Upper lobe of right lung (tissue), 1 donor: ENCODE measurements at regions not wholly inside any gene's neighbourhood (a gene's known extent, or its start where the extent isn't known, plus 50 kb on each side); places are given as distances from the start of the nearest gene placed in this dataset.

Source experiments
- ATAC-seq: fragments of 200-7000 bp; cut with Tn5 transposase; one replicate; pipeline ENCODE4 v1.9.1; 2020; ENCODE audit warnings: mild to moderate bottlenecking, moderate library complexity
- DNase-seq: peaks from one replicate; pipeline ENCODE4 v3.0.0-alpha.2; 2020
- H3K27ac ChIP-seq: fragments of 200-600 bp; one replicate; pipeline ENCODE4 v1.8.0; 2022
- H3K27me3 ChIP-seq: fragments of 200-600 bp; one replicate; pipeline ENCODE4 v1.8.0; 2022; ENCODE audit warnings: mild to moderate bottlenecking
- H3K36me3 ChIP-seq: fragments of 200-600 bp; one replicate; pipeline ENCODE4 v1.8.0; 2022
- H3K4me1 ChIP-seq: fragments of 200-600 bp; one replicate; pipeline ENCODE4 v1.8.0; 2022
- H3K4me3 ChIP-seq: fragments of 200-600 bp; one replicate; pipeline ENCODE4 v1.8.0; 2022; ENCODE audit warnings: mild to moderate bottlenecking
- H3K9me3 ChIP-seq: fragments of 200-600 bp; one replicate; pipeline ENCODE4 v1.8.0; 2022
- intact Hi-C: fragments of 100-400 bp; cut with DNase I; formaldehyde crosslinking; loops from one replicate; pipeline ENCODE4 v1.11.0; 2022
- TF ChIP-seq, protein P1 (sequence below): fragments of 200-600 bp; IDR thresholded peaks from one replicate; pipeline ENCODE4 v1.8.0; 2022; ENCODE audit warnings: antibody characterized with exemption
- donor health status: DM: no; HTN: yes; CAD: no; lungs with severe emphysema.

DNA sequence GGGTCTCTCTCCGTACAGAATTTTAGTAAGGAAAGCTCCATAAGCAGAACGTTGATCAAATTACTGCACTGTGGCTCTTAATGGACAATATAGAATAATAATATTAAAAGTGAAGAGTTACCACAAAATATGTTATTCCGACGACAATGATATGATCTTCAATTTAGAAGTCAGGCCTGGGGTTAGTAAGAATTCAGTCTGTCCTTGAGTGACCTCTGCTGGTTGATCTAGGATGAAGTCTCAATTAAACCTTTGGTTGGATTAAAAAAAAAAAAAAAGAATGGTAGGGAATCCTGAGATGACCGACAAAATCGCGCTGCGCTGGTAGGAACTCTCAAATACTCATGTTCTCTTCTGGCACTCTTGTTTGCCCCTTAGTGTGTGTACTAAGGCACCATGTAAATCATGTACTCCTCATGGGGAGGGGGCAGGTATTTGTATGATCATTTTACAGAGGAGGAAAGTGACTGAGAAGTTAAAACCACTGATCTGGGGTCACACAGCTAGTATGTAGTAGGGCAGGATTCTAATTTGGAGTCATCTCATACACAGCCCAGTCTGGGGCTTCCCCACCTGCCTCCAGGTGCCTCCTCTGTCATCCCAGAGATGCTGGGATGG lies 161.3 kb upstream of the NPVF start:
- no peak overlapping the region for H3K4me3 ChIP-seq
- no peaks in the 10 kb centered on the region for H3K27me3 ChIP-seq
- no peak overlapping the region for H3K27ac ChIP-seq
- DNase-seq, result no peak
- no peaks in the 10 kb centered on the region for H3K9me3 ChIP-seq
- TF ChIP-seq, protein P1, sequence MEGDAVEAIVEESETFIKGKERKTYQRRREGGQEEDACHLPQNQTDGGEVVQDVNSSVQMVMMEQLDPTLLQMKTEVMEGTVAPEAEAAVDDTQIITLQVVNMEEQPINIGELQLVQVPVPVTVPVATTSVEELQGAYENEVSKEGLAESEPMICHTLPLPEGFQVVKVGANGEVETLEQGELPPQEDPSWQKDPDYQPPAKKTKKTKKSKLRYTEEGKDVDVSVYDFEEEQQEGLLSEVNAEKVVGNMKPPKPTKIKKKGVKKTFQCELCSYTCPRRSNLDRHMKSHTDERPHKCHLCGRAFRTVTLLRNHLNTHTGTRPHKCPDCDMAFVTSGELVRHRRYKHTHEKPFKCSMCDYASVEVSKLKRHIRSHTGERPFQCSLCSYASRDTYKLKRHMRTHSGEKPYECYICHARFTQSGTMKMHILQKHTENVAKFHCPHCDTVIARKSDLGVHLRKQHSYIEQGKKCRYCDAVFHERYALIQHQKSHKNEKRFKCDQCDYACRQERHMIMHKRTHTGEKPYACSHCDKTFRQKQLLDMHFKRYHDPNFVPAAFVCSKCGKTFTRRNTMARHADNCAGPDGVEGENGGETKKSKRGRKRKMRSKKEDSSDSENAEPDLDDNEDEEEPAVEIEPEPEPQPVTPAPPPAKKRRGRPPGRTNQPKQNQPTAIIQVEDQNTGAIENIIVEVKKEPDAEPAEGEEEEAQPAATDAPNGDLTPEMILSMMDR, result peak; percentile 46
- intact Hi-C loops, result loop anchor here (5.0 kb wide), 3 partner anchors 132 to 463 kb away; no protein-coding TSS in a partner anchor
- H3K4me1 ChIP-seq, result no peaks in the 10 kb centered on the region
- no peaks in the 10 kb centered on the region for H3K36me3 ChIP-seq
- ATAC-seq, result peak; percentile 24

DNA sequence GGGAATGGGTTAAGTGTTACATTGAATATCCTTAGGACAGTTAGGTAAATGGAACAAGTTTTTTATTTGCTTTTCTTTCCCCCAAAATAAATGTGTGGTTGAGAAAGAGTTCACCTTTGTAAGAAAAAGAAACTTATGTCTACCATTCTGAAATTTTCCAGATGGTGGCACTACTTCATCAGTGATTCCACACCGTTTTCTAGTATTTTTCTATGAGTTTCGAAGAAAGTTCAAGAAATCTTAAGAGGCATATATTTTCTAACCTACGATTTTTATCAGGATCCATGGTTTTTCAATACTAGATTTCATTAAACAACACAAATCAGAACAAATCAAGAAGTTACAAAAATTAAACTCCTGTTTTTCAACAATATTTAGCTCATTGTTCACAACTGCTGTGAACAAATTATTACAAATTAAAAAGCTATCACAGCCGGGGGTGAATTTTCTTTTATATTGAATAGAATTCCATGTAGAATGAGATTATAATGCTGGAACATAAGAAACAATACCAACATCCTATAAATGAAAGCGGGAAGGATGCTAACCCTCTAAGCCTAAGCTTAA lies 163.1 kb upstream of the NPVF start:
- H3K27me3 ChIP-seq, result no peaks in the 10 kb centered on the region
- no peaks in the 10 kb centered on the region for H3K36me3 ChIP-seq
- no peaks in the 10 kb centered on the region for H3K9me3 ChIP-seq
- no peaks in the 10 kb centered on the region for H3K4me1 ChIP-seq
- no peak for ATAC-seq
- DNase-seq, result no peak
- intact Hi-C loops, result loop anchor here (5.0 kb wide), 3 partner anchors 134 to 461 kb away; no protein-coding TSS in a partner anchor
- TF ChIP-seq, protein P1, result peak; percentile 51
- H3K4me3 ChIP-seq, result no peak overlapping the region
- H3K27ac ChIP-seq, result no peak overlapping the region

DNA sequence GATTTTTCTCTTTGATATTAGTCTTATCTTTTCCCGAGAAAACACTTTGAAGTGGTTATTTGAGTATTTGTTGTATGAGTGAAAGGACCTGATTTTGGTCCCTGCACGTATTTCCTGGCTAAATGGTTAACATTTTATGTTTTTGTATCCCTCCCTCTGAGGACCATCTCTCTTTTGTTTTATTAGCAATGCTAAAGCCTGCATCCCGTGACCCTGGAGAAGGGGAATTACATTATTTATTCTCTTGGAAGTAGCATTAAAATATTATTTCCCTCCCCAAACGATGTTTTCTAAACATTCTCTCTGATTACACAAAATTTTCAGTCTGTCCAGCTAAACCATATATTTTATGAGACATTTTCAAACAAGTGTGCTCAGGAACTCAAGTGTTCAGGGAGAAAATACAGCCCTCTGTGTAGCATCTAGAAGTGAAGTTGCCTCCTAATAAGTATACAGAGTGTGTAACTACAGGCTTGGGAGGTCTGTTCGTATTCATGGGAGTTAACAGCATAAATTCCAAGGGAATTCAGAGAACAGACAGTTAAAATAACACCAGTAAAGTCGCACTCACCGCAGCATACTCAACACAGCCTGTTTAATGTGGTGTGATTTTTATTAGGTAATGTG lies 163.8 kb upstream of the NPVF start:
- ATAC-seq, result no peak
- intact Hi-C loops, result loop anchor here (5.0 kb wide), 3 partner anchors 135 to 460 kb away; no protein-coding TSS in a partner anchor
- Histone ChIP-seq H3K4me1 (no peaks in the 10 kb centered on the region), H3K9me3 (no peaks in the 10 kb centered on the region), H3K36me3 (no peaks in the 10 kb centered on the region), H3K4me3 (no peak overlapping the region), H3K27ac (no peak overlapping the region), H3K27me3 (no peaks in the 10 kb centered on the region)
- no peak for DNase-seq
- TF ChIP-seq, protein P1, result no peak

DNA sequence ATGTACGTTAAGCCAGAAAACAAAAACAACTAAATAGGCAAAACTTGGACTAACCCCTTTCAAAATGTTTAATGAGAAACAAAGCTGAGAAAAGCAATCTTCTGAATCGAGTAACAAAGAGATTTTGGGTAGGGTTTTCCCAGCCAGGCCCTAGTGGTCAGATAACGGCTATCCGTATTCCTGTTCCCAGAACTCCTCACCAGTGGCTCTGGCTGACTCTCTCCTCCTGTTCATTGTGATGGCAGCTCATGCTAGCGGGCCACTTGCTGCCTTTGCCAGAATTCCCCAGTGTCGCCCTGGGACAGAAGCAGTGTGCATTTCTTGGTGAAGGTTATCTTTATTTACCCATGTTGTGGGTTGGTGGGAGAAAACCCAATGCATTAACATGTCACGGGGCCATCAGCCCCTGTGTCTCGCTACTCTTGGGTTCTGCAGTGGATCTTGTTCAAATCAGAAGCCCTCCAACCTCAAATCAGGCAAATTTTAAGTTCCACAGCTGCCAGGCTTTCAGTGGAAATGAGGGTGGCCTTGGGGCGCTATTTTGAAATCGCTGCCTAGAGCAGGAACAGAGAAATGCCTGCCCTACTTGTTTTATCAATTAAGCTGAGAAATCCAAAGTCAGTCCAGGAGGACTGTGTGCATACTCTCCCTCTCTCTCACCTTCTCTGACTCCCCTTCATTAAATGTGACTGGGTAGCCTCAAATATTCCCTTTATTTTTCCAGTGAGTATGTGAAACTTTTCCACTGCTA lies 164.5 kb upstream of the NPVF start:
- H3K27ac ChIP-seq, result no peak overlapping the region
- ATAC-seq (no peak), DNase-seq (no peak)
- H3K4me1 ChIP-seq, result no peaks in the 10 kb centered on the region
- no peaks in the 10 kb centered on the region for H3K9me3 ChIP-seq
- intact Hi-C loops, result loop anchor here (5.0 kb wide), 3 partner anchors 135 to 460 kb away; no protein-coding TSS in a partner anchor
- H3K36me3 ChIP-seq, result no peaks in the 10 kb centered on the region
- TF ChIP-seq, protein P1, result no peak
- H3K27me3 ChIP-seq, result no peaks in the 10 kb centered on the region
- no peak overlapping the region for H3K4me3 ChIP-seq

DNA sequence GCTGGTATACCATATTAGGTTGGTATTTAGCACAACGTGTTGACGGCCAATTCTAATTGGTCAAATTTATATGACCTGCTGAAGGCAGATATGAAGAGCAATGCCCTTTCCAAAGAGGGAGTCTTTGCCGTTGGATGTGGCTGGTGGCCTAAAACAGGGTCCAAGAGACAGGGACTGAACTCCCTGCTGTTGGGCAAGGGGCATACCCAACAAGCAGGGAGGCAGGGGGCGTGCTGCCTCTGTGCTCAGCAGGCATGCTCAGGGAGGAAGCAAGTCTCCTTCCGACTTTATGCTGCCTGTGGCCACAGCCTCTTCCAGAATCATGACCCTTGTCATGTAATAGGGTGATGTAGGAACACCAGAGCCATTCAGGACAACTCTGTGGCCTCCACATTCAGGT lies 167.7 kb upstream of the NPVF start:
- DNase-seq, result no peak
- Histone ChIP-seq H3K27me3 (no peaks in the 10 kb centered on the region), H3K27ac (no peak overlapping the region), H3K4me1 (no peaks in the 10 kb centered on the region), H3K4me3 (no peak overlapping the region), H3K36me3 (no peaks in the 10 kb centered on the region), H3K9me3 (no peaks in the 10 kb centered on the region)
- no peak for ATAC-seq
- TF ChIP-seq, protein P1, result no peak
- intact Hi-C loops, result no loop called here
